ENCODE measurements at regions not wholly inside any gene's neighbourhood (a gene's known extent, or its start where the extent isn't known, plus 50 kb on each side); places are given as distances from the start of the nearest gene placed in this dataset.

- DNase-seq: peak; percentile 61 to 86
- TF ChIP-seq POLR2A (IDR thresholded peaks at IDR 0.05; ENCODE audit: low read length): no peak
These were observed 118.7 kb upstream of the SMAD3 start for GRCh38 chr15:66946578-66947164.

- DNase-seq: no peak
- TF ChIP-seq POLR2A (IDR thresholded peaks at IDR 0.05; ENCODE audit: low read length) (no peak), GATA1 (IDR thresholded peaks at IDR 0.05; ENCODE audit: low read depth, low read length) (no peak)
These were observed 117.9 kb upstream of the SMAD3 start for GRCh38 chr15:66947471-66947870.

- TF ChIP-seq GATA1 (IDR thresholded peaks at IDR 0.05; ENCODE audit: low read depth, low read length) (no peak), POLR2A (IDR thresholded peaks at IDR 0.05; ENCODE audit: low read length) (no peak)
- peak in 1 of 2 experiments; percentile 56 for DNase-seq
These were observed 117.1 kb upstream of the SMAD3 start for GRCh38 chr15:66948294-66948693.

- no peak for TF ChIP-seq GATA1 (IDR thresholded peaks at IDR 0.05; ENCODE audit: low read depth, low read length)
- TF ChIP-seq POLR2A (IDR thresholded peaks at IDR 0.05; ENCODE audit: low read length): no peak
- DNase-seq: no peak
These were observed 115.3 kb upstream of the SMAD3 start for GRCh38 chr15:66950114-66950513.

GRCh38 chr15:66951531-66952320 lies 113.7 kb upstream of the SMAD3 start:
- TF ChIP-seq GATA1 (IDR thresholded peaks at IDR 0.05; ENCODE audit: low read depth, low read length): no peak
- DNase-seq: no peak

GRCh38 chr15:66952756-66953522 lies 112.5 kb upstream of the SMAD3 start:
- DNase-seq: no peak
- TF ChIP-seq POLR2A (IDR thresholded peaks at IDR 0.05; ENCODE audit: low read length) (no peak), GATA1 (IDR thresholded peaks at IDR 0.05; ENCODE audit: low read depth, low read length) (no peak)

GRCh38 chr15:66953523-66954229 lies 111.7 kb upstream of the SMAD3 start:
- TF ChIP-seq POLR2A (IDR thresholded peaks at IDR 0.05; ENCODE audit: low read length) (no peak), GATA1 (IDR thresholded peaks at IDR 0.05; ENCODE audit: low read depth, low read length) (no peak)
- DNase-seq: no peak

- no peak for DNase-seq
- TF ChIP-seq GATA1 (IDR thresholded peaks at IDR 0.05; ENCODE audit: low read depth, low read length) (no peak), POLR2A (IDR thresholded peaks at IDR 0.05; ENCODE audit: low read length) (no peak)
These were observed 110.8 kb upstream of the SMAD3 start for GRCh38 chr15:66954601-66955000.

GRCh38 chr15:66955001-66955516 lies 110.3 kb upstream of the SMAD3 start:
- DNase-seq: no peak
- TF ChIP-seq GATA1 (IDR thresholded peaks at IDR 0.05; ENCODE audit: low read depth, low read length) (no peak), POLR2A (IDR thresholded peaks at IDR 0.05; ENCODE audit: low read length) (no peak)

- TF ChIP-seq POLR2A (IDR thresholded peaks at IDR 0.05; ENCODE audit: low read length): no peak
- no peak for TF ChIP-seq GATA1 (IDR thresholded peaks at IDR 0.05; ENCODE audit: low read depth, low read length)
- no peak for DNase-seq
These were observed 109.4 kb upstream of the SMAD3 start for GRCh38 chr15:66955871-66956585.

- TF ChIP-seq GATA1 (IDR thresholded peaks at IDR 0.05; ENCODE audit: low read depth, low read length) (no peak), POLR2A (IDR thresholded peaks at IDR 0.05; ENCODE audit: low read length) (no peak)
- no peak for DNase-seq
These were observed 108.6 kb upstream of the SMAD3 start for GRCh38 chr15:66956672-66957430.

- TF ChIP-seq GATA1 (IDR thresholded peaks at IDR 0.05; ENCODE audit: low read depth, low read length): no peak
- no peak for TF ChIP-seq POLR2A (IDR thresholded peaks at IDR 0.05; ENCODE audit: low read length)
- DNase-seq: no peak
These were observed 108.0 kb upstream of the SMAD3 start for GRCh38 chr15:66957431-66957720.

- no peak for DNase-seq
- no peak for TF ChIP-seq GATA1 (IDR thresholded peaks at IDR 0.05; ENCODE audit: low read depth, low read length)
- no peak for TF ChIP-seq POLR2A (IDR thresholded peaks at IDR 0.05; ENCODE audit: low read length)
These were observed 106.3 kb upstream of the SMAD3 start for GRCh38 chr15:66959066-66959465.
